ENCODE measurements at regions not wholly inside any gene's neighbourhood (a gene's known extent, or its start where the extent isn't known, plus 50 kb on each side); places are given as distances from the start of the nearest gene placed in this dataset.

DNA sequence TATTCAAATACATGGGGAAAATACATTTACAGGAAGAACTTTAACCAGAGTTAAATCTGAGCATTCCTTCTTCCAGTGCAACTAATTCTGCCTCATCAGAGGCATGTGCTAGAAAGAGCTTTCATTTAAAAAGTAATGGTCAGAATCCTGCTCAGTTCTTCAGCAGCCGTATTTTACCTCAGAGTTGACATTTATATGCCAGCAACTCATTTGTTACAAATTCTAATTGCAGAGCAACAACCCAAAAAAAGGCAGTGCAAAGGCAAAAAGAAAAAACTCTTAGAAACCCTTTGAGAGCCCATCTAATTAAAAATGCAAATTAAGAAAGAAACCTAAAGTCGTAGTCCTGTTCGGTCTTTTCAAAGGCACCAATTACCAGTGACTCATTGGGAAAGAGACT, 392.5 kb downstream of the PBX1 start:
- Histone ChIP-seq H3K9me3 (ENCODE audit: control insufficient read depth, low read length) (peaks cover 18% of the 10 kb centered on the region), H3K36me3 (ENCODE audit: control insufficient read depth, insufficient read depth, low read length) (no peaks in the 10 kb centered on the region), H3K4me3 (ENCODE audit: extremely low read depth, insufficient read depth, low read length, poor library complexity, severe bottlenecking) (no peak overlapping the region), H3K27ac (ENCODE audit: low read depth, low read length, severe bottlenecking) (peak overlapping the region; percentile 47), H3K4me1 (ENCODE audit: control insufficient read depth, insufficient read depth, low read length, poor library complexity, severe bottlenecking) (no peaks in the 10 kb centered on the region)
- WGBS, 2 experiments (ENCODE audit: insufficient coverage in 2 of 2): 69 to 83% methylated on average over 1 to 3 of the region's 3 CpGs

GRCh38 chr1:164950541-164950986, 391.6 kb downstream of the PBX1 start:
- H3K9me3 ChIP-seq (ENCODE audit: control insufficient read depth, low read length): peaks cover 18% of the 10 kb centered on the region
- H3K36me3 ChIP-seq (ENCODE audit: control insufficient read depth, insufficient read depth, low read length): no peaks in the 10 kb centered on the region
- H3K27ac ChIP-seq (ENCODE audit: low read depth, low read length, severe bottlenecking): peak overlapping the region; percentile 2
- no peaks in the 10 kb centered on the region for H3K4me1 ChIP-seq (ENCODE audit: control insufficient read depth, insufficient read depth, low read length, poor library complexity, severe bottlenecking)
- H3K4me3 ChIP-seq (ENCODE audit: extremely low read depth, insufficient read depth, low read length, poor library complexity, severe bottlenecking): no peak overlapping the region
- WGBS, 2 experiments (ENCODE audit: insufficient coverage in 2 of 2): 53 to 67% methylated on average over 3 of the region's 5 CpGs

GRCh38 chr1:164949771-164950471, 390.9 kb downstream of the PBX1 start:
- H3K9me3 ChIP-seq (ENCODE audit: control insufficient read depth, low read length): peaks cover 18% of the 10 kb centered on the region
- H3K27ac ChIP-seq (ENCODE audit: low read depth, low read length, severe bottlenecking): no peak overlapping the region
- WGBS, 2 experiments (ENCODE audit: insufficient coverage in 2 of 2): no CpG with 5 or more reads among the region's 2 CpGs
- no peaks in the 10 kb centered on the region for H3K4me1 ChIP-seq (ENCODE audit: control insufficient read depth, insufficient read depth, low read length, poor library complexity, severe bottlenecking)
- no peaks in the 10 kb centered on the region for H3K36me3 ChIP-seq (ENCODE audit: control insufficient read depth, insufficient read depth, low read length)
- no peak overlapping the region for H3K4me3 ChIP-seq (ENCODE audit: extremely low read depth, insufficient read depth, low read length, poor library complexity, severe bottlenecking)

DNA sequence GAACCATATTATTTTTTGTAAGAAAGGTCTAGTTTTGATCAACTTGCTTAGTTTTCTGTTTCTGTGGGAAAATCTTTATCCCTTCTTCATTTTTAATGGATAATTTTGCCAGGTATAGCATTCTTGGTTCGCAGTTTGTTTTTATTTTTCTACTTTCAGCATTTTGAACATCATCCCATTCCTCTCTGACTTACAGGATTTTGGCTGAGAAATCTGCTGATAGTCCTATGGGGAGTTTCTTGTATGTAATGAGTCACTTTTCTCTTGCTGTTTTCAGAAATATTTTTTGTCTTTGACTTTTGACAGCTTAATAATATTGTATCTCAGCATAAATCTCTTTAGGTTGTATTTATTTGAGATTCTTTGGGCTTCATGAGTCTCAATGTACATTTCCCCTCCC, 389.1 kb downstream of the PBX1 start:
- H3K36me3 ChIP-seq (ENCODE audit: control insufficient read depth, insufficient read depth, low read length): no peaks in the 10 kb centered on the region
- no CpG with 5 or more reads among the region's 1 CpG for WGBS, 2 experiments (ENCODE audit: insufficient coverage in 2 of 2)
- H3K9me3 ChIP-seq (ENCODE audit: control insufficient read depth, low read length): peaks cover 18% of the 10 kb centered on the region
- H3K27ac ChIP-seq (ENCODE audit: low read depth, low read length, severe bottlenecking): no peak overlapping the region
- no peak overlapping the region for H3K4me3 ChIP-seq (ENCODE audit: extremely low read depth, insufficient read depth, low read length, poor library complexity, severe bottlenecking)
- H3K4me1 ChIP-seq (ENCODE audit: control insufficient read depth, insufficient read depth, low read length, poor library complexity, severe bottlenecking): no peaks in the 10 kb centered on the region

DNA sequence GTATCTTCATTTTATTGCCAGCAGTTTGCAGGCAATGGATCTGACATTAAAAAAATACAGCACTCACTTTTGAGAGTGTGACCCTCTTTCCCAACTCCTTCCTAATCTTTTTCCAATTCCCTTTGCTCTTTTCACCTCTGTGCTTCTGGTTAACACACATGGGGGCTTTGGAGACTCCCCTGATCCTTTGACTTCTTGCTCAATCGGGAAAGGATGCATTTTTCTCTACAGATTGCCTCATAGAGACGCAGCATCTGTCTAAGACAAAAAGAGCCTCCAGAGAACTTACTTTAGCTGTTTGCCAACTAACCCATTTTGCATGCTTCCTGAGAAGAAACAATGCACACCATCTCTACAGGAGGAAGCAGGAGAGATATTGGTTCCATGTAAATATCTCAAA, 378.3 kb downstream of the PBX1 start:
- Histone ChIP-seq H3K9me3 (ENCODE audit: control insufficient read depth, low read length) (no peaks in the 10 kb centered on the region), H3K36me3 (ENCODE audit: control insufficient read depth, insufficient read depth, low read length) (no peaks in the 10 kb centered on the region), H3K27ac (ENCODE audit: low read depth, low read length, severe bottlenecking) (no peak overlapping the region), H3K4me1 (ENCODE audit: control insufficient read depth, insufficient read depth, low read length, poor library complexity, severe bottlenecking) (no peaks in the 10 kb centered on the region), H3K4me3 (ENCODE audit: extremely low read depth, insufficient read depth, low read length, poor library complexity, severe bottlenecking) (no peak overlapping the region)
- WGBS, 2 experiments (ENCODE audit: insufficient coverage in 2 of 2): 85 to 88% methylated on average over 1 to 2 of the region's 2 CpGs

DNA sequence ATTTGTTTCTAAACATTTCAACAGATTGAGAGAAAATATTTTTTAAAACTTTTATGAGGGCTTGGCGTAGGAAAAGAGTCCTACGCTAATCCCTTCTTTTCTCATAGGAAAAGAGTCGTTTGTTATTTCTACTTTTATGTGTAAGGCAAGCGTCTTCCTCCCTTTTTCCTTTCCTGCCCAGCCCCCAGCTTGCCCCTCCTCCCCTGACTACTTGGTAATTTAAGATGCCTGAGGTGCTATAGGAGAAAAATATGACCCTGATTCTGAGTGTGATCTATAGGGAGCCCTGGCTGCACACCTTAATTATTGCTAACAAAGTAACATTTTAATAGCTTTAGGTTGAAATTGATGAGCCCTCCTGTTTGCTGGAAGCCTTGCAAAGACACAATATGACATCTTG, 373.6 kb downstream of the PBX1 start:
- H3K9me3 ChIP-seq (ENCODE audit: control insufficient read depth, low read length): no peaks in the 10 kb centered on the region
- H3K4me3 ChIP-seq (ENCODE audit: extremely low read depth, insufficient read depth, low read length, poor library complexity, severe bottlenecking): no peak overlapping the region
- WGBS, 2 experiments (ENCODE audit: insufficient coverage in 2 of 2): 80% methylated on average over 1 of the region's 4 CpGs; no CpG with 5 or more reads in 1 of the 2 experiments
- no peaks in the 10 kb centered on the region for H3K36me3 ChIP-seq (ENCODE audit: control insufficient read depth, insufficient read depth, low read length)
- H3K4me1 ChIP-seq (ENCODE audit: control insufficient read depth, insufficient read depth, low read length, poor library complexity, severe bottlenecking): no peaks in the 10 kb centered on the region
- H3K27ac ChIP-seq (ENCODE audit: low read depth, low read length, severe bottlenecking): no peak overlapping the region

GRCh38 chr1:164930833-164931232, 371.8 kb downstream of the PBX1 start:
- Histone ChIP-seq H3K9me3 (ENCODE audit: control insufficient read depth, low read length) (no peaks in the 10 kb centered on the region), H3K27ac (ENCODE audit: low read depth, low read length, severe bottlenecking) (no peak overlapping the region), H3K36me3 (ENCODE audit: control insufficient read depth, insufficient read depth, low read length) (no peaks in the 10 kb centered on the region), H3K4me3 (ENCODE audit: extremely low read depth, insufficient read depth, low read length, poor library complexity, severe bottlenecking) (no peak overlapping the region), H3K4me1 (ENCODE audit: control insufficient read depth, insufficient read depth, low read length, poor library complexity, severe bottlenecking) (no peaks in the 10 kb centered on the region)
- WGBS, 2 experiments (ENCODE audit: insufficient coverage in 2 of 2): no CpG with 5 or more reads among the region's 1 CpG

DNA sequence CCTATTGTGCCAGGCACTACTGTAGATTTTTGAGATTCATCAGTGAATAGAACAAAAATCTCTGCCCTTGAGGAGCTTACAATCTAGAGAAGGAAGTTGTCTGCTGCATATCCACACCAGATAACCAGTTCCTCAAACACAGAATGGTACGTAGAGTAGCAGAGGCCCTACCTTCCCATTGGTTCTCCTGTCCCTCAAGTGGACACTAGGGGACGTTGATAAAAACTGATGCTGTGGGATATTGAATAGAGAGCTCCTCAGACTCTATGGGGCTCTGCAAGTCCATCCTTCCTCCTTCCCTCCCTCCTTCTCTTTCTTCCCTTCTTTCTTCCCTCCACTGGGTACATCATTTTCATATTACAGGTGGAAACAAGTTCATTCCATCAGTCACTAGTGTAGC, 371.3 kb downstream of the PBX1 start:
- Histone ChIP-seq H3K9me3 (ENCODE audit: control insufficient read depth, low read length) (no peaks in the 10 kb centered on the region), H3K36me3 (ENCODE audit: control insufficient read depth, insufficient read depth, low read length) (no peaks in the 10 kb centered on the region), H3K4me3 (ENCODE audit: extremely low read depth, insufficient read depth, low read length, poor library complexity, severe bottlenecking) (no peak overlapping the region), H3K27ac (ENCODE audit: low read depth, low read length, severe bottlenecking) (no peak overlapping the region), H3K4me1 (ENCODE audit: control insufficient read depth, insufficient read depth, low read length, poor library complexity, severe bottlenecking) (no peaks in the 10 kb centered on the region)
- WGBS, 2 experiments (ENCODE audit: insufficient coverage in 2 of 2): no CpG with 5 or more reads among the region's 2 CpGs

DNA sequence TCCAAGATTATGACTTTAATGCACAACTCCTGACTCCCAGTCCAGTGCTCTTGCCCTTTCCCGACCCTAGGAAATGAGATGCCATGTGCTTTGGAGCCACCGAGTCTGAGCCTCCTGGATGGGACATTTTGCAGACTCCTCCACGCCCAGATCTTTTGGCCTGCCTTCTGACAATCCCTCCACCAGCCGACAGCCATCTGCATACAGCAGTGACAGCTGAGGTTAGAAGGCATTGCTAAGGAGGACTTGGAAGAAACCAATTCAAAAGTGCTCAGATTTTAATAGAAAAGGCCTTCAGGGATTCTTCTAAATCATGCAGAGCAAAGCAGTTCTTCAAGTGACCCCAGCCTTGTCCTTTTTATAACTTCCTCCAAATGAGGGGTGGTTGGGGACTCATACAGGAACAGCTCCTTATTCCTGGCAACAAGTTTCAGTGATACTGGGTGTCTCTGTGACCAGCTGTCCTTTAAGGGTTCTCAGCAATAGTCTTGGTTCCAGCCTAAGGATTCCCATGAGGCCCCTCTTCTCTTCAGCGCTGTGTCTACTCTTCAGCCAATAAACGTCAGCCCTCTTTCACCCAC, 369.3 kb downstream of the PBX1 start:
- no peak overlapping the region for H3K27ac ChIP-seq (ENCODE audit: low read depth, low read length, severe bottlenecking)

DNA sequence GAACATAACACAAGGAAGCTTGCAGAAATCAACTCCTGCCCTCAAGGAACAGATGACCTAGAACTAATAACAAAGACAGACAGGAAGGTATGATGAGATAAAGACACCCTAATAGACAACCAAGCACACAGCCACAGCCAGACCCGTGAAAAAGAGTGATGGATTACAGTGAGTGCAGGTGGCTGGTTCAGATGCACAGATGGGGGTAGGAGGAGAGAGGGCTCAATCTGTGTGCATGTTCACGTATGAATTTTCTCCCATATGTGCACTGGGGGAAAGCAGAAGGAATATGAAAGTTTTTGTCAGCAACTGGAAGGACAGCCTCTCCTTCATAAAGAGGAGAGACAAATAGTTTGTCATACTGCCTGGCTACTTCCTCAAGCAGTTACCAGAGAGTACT, 367.1 kb downstream of the PBX1 start:
- no peaks in the 10 kb centered on the region for H3K36me3 ChIP-seq (ENCODE audit: control insufficient read depth, insufficient read depth, low read length)
- H3K4me1 ChIP-seq (ENCODE audit: control insufficient read depth, insufficient read depth, low read length, poor library complexity, severe bottlenecking): no peaks in the 10 kb centered on the region
- no peak overlapping the region for H3K27ac ChIP-seq (ENCODE audit: low read depth, low read length, severe bottlenecking)
- H3K9me3 ChIP-seq (ENCODE audit: control insufficient read depth, low read length): no peaks in the 10 kb centered on the region
- 75 to 100% methylated on average over 1 to 2 of the region's 2 CpGs for WGBS, 2 experiments (ENCODE audit: insufficient coverage in 2 of 2)
- no peak overlapping the region for H3K4me3 ChIP-seq (ENCODE audit: extremely low read depth, insufficient read depth, low read length, poor library complexity, severe bottlenecking)

More for the DNA sequence above, 369.3 kb downstream of the PBX1 start:
- 100% methylated on average over 2 of the region's 6 CpGs; no CpG with 5 or more reads in 1 of the 2 experiments for WGBS, 2 experiments (ENCODE audit: insufficient coverage in 2 of 2)
- Histone ChIP-seq H3K9me3 (ENCODE audit: control insufficient read depth, low read length) (no peaks in the 10 kb centered on the region), H3K4me3 (ENCODE audit: extremely low read depth, insufficient read depth, low read length, poor library complexity, severe bottlenecking) (no peak overlapping the region), H3K4me1 (ENCODE audit: control insufficient read depth, insufficient read depth, low read length, poor library complexity, severe bottlenecking) (no peaks in the 10 kb centered on the region), H3K36me3 (ENCODE audit: control insufficient read depth, insufficient read depth, low read length) (no peaks in the 10 kb centered on the region)

DNA sequence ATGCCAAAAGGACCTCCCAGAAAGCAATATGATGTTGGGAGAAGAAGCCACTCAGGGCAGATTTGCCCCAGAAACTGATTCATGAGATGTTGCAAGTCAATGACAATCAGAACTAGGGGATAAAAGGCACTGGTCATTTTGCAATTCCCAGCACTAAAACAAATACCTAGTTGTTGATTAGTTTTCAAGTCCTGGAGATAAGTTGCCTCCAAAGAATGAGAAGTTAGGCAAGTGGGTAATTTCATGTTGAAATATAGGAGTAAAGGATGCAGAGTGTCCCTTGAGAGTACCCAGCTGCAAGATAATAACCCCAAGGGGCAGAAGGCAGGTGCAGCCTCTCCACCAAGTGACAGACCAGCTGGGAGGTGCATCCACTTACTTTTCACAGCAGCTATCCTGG, 363.6 kb downstream of the PBX1 start:
- Histone ChIP-seq H3K4me3 (ENCODE audit: extremely low read depth, insufficient read depth, low read length, poor library complexity, severe bottlenecking) (no peak overlapping the region), H3K4me1 (ENCODE audit: control insufficient read depth, insufficient read depth, low read length, poor library complexity, severe bottlenecking) (peaks cover 3% of the 10 kb centered on the region), H3K9me3 (ENCODE audit: control insufficient read depth, low read length) (no peaks in the 10 kb centered on the region), H3K36me3 (ENCODE audit: control insufficient read depth, insufficient read depth, low read length) (no peaks in the 10 kb centered on the region), H3K27ac (ENCODE audit: low read depth, low read length, severe bottlenecking) (no peak overlapping the region)

Measured in mesodermal cell (in vitro differentiated cells).